ENCODE measurements at regions not wholly inside any gene's neighbourhood (a gene's known extent, or its start where the extent isn't known, plus 50 kb on each side); places are given as distances from the start of the nearest gene placed in this dataset.
"Not testable (repeated sequence)": the region's sequence is repeated elsewhere in the genome, so short reads cannot be mapped to it uniquely, and the experiment has no call there.

GRCh38 chr15:38975282-38975990, 410.8 kb upstream of the RASGRP1 start:
- DNase-seq (ENCODE audit: low spot score) = no peak

GRCh38 chr15:38991126-38991525, 426.5 kb upstream of the RASGRP1 start:
- DNase-seq (ENCODE audit: low spot score) = no peak

- no peak for DNase-seq (ENCODE audit: low spot score)
Measured at GRCh38 chr15:38991701-38992100, 427.1 kb upstream of the RASGRP1 start.

- no peak for DNase-seq (ENCODE audit: low spot score)
Measured at GRCh38 chr15:38992506-38992905, 427.9 kb upstream of the RASGRP1 start.

- no peak for DNase-seq (ENCODE audit: low spot score)
Measured at GRCh38 chr15:38992930-38993329, 428.3 kb upstream of the RASGRP1 start.

GRCh38 chr15:38994310-38994709, 429.7 kb upstream of the RASGRP1 start:
- no peak for DNase-seq (ENCODE audit: low spot score)

GRCh38 chr15:38996111-38996631, 431.6 kb upstream of the RASGRP1 start:
- no peak for DNase-seq (ENCODE audit: low spot score)

- no peak for DNase-seq (ENCODE audit: low spot score)
Measured at GRCh38 chr15:38997841-38998240, 433.2 kb upstream of the RASGRP1 start.

- DNase-seq (ENCODE audit: low spot score) = no peak
Measured at GRCh38 chr15:39000008-39000734, 435.6 kb upstream of the RASGRP1 start.

- DNase-seq (ENCODE audit: low spot score) = no peak
Measured at GRCh38 chr15:39009740-39010139, 445.1 kb upstream of the RASGRP1 start.

GRCh38 chr15:39011066-39011465, 446.5 kb upstream of the RASGRP1 start:
- DNase-seq (ENCODE audit: low spot score) = not testable (repeated sequence)

- no peak for DNase-seq (ENCODE audit: low spot score)
Measured at GRCh38 chr15:39013262-39013661, 448.6 kb upstream of the RASGRP1 start.

GRCh38 chr15:39014682-39015081, 450.1 kb upstream of the RASGRP1 start:
- DNase-seq (ENCODE audit: low spot score) = no peak

GRCh38 chr15:39016706-39017105, 452.1 kb upstream of the RASGRP1 start:
- DNase-seq (ENCODE audit: low spot score) = no peak

- DNase-seq (ENCODE audit: low spot score) = no peak
Measured at GRCh38 chr15:39018966-39019365, 454.4 kb upstream of the RASGRP1 start.

- DNase-seq (ENCODE audit: low spot score) = no peak
Measured at GRCh38 chr15:39021341-39021740, 456.7 kb upstream of the RASGRP1 start.

- DNase-seq (ENCODE audit: low spot score) = no peak
Measured at GRCh38 chr15:39022532-39023305, 458.1 kb upstream of the RASGRP1 start.

- DNase-seq (ENCODE audit: low spot score) = no peak
Measured at GRCh38 chr15:39025321-39025720, 460.7 kb upstream of the RASGRP1 start.

- DNase-seq (ENCODE audit: low spot score) = no peak
Measured at GRCh38 chr15:39025881-39026280, 461.3 kb upstream of the RASGRP1 start.

- DNase-seq (ENCODE audit: low spot score) = no peak
Measured at GRCh38 chr15:39028069-39028468, 463.5 kb upstream of the RASGRP1 start.

GRCh38 chr15:39029741-39030140, 465.1 kb upstream of the RASGRP1 start:
- DNase-seq (ENCODE audit: low spot score) = no peak

- DNase-seq (ENCODE audit: low spot score) = no peak
Measured at GRCh38 chr15:39030291-39031070, 465.9 kb upstream of the RASGRP1 start.
